ENCODE measurements at regions not wholly inside any gene's neighbourhood (a gene's known extent, or its start where the extent isn't known, plus 50 kb on each side); places are given as distances from the start of the nearest gene placed in this dataset.
"Not testable (repeated sequence)": the region's sequence is repeated elsewhere in the genome, so short reads cannot be mapped to it uniquely, and the experiment has no call there.

DNA sequence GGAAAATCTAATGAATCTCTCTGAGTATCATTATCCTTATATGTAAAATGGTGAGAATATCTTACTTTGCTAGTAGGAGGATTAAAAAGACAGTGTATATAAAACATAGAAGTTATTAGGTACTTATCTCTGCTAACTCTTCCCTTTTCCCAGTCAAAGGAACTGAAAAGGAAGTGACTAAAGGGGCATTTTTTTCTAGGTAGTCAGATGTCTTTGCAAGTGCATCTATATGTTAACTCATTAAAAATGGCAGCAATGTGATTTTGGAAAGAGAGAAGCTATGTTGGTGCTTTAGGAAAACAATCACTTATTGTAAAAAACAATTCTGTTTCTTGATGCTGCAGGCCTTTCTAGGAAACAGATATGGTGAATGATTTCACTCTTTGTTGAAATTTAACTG is 180.9 kb downstream of the SAMD5 start:
- Histone ChIP-seq H3K4me3 (ENCODE audit: insufficient read length, low read depth) (no peak overlapping the region), H3K4me1 (ENCODE audit: insufficient read depth, insufficient read length) (no peaks in the 10 kb centered on the region), H3K9ac (ENCODE audit: insufficient read length, low read depth) (no peak overlapping the region), H3K9me3 (ENCODE audit: insufficient read depth, low read length) (no peaks in the 10 kb centered on the region), H3K27me3 (ENCODE audit: insufficient read depth, insufficient read length) (no peaks in the 10 kb centered on the region), H3K36me3 (ENCODE audit: insufficient read depth, insufficient read length, low read length) (no peaks in the 10 kb centered on the region)
- TF ChIP-seq YY1 (IDR thresholded peaks at IDR 0.05; ENCODE audit: insufficient read depth, insufficient read length) (no peak), ZNF274 (IDR thresholded peaks at IDR 0.05; ENCODE audit: low read depth, low read length) (no peak), SUZ12 (IDR thresholded peaks at IDR 0.05; ENCODE audit: extremely low read depth, insufficient read depth, insufficient read length) (no peak)
- no peak for DNase-seq (ENCODE audit: low read depth, low spot score)

DNA sequence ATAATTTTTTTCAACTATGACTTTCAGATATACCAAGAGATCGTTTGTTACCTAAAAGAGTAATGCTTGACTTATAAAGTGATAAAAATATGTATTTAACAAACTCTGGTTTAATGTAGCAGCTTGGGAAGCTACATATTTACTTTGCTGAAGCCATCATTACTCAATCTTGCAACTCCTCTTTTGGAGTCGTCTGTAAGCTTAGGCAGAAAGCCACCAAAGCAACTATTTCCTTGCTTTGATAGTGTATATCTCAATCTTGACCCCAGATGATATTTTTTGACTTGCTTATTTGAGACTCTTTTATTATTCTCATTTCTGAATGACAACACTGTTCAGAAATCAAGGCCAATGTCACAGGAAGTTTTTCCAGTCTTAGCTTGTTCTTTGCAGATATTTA is 183.0 kb downstream of the SAMD5 start:
- no peak for DNase-seq (ENCODE audit: low read depth, low spot score)
- no peak for TF ChIP-seq ZNF274 (IDR thresholded peaks at IDR 0.05; ENCODE audit: low read depth, low read length)
- no peak for TF ChIP-seq SUZ12 (IDR thresholded peaks at IDR 0.05; ENCODE audit: extremely low read depth, insufficient read depth, insufficient read length)
- no peak for TF ChIP-seq YY1 (IDR thresholded peaks at IDR 0.05; ENCODE audit: insufficient read depth, insufficient read length)
- Histone ChIP-seq H3K27me3 (ENCODE audit: insufficient read depth, insufficient read length) (no peaks in the 10 kb centered on the region), H3K36me3 (ENCODE audit: insufficient read depth, insufficient read length, low read length) (no peaks in the 10 kb centered on the region), H3K9me3 (ENCODE audit: insufficient read depth, low read length) (no peaks in the 10 kb centered on the region), H3K4me3 (ENCODE audit: insufficient read length, low read depth) (no peak overlapping the region), H3K4me1 (ENCODE audit: insufficient read depth, insufficient read length) (no peaks in the 10 kb centered on the region), H3K9ac (ENCODE audit: insufficient read length, low read depth) (no peak overlapping the region)

- Histone ChIP-seq H3K9ac (ENCODE audit: insufficient read length, low read depth) (no peak overlapping the region), H3K9me3 (ENCODE audit: insufficient read depth, low read length) (no peaks in the 10 kb centered on the region)
- no peak for DNase-seq (ENCODE audit: low read depth, low spot score)
Measured at GRCh38 chr6:147693181-147693580, 184.7 kb downstream of the SAMD5 start.

GRCh38 chr6:147694556-147694955 is 186.1 kb downstream of the SAMD5 start:
- H3K36me3 ChIP-seq (ENCODE audit: insufficient read depth, insufficient read length, low read length); H3K27me3 ChIP-seq (ENCODE audit: insufficient read depth, insufficient read length); DNase-seq (ENCODE audit: low read depth, low spot score); H3K4me1 ChIP-seq (ENCODE audit: insufficient read depth, insufficient read length); H3K9ac ChIP-seq (ENCODE audit: insufficient read length, low read depth); H3K9me3 ChIP-seq (ENCODE audit: insufficient read depth, low read length); H3K4me3 ChIP-seq (ENCODE audit: insufficient read length, low read depth): not testable (repeated sequence)

More at GRCh38 chr6:147693181-147693580, 184.7 kb downstream of the SAMD5 start:
- TF ChIP-seq ZNF274 (IDR thresholded peaks at IDR 0.05; ENCODE audit: low read depth, low read length), result no peak
- no peak for TF ChIP-seq YY1 (IDR thresholded peaks at IDR 0.05; ENCODE audit: insufficient read depth, insufficient read length)
- no peak for TF ChIP-seq SUZ12 (IDR thresholded peaks at IDR 0.05; ENCODE audit: extremely low read depth, insufficient read depth, insufficient read length)
- Histone ChIP-seq H3K4me1 (ENCODE audit: insufficient read depth, insufficient read length) (no peaks in the 10 kb centered on the region), H3K36me3 (ENCODE audit: insufficient read depth, insufficient read length, low read length) (no peaks in the 10 kb centered on the region), H3K27me3 (ENCODE audit: insufficient read depth, insufficient read length) (no peaks in the 10 kb centered on the region), H3K4me3 (ENCODE audit: insufficient read length, low read depth) (no peak overlapping the region)

DNA sequence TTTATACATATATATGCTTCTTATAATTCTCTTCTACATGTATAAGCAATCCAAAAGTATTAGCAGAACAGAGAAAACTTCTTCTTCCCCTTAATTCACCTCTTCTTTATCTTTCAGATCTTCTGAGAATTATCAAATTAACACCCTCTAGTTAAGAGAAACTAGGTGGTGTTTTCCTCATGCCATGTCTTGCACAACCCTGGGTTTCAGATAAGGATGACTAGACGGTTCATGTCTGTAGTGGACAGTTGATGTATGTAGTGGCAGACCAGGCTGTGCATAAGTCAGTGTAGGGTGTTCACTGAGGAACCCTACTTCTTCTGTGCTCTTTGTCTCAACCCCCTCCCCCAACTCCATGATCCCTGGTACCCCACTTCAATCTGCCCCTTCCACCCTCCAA is 187.3 kb downstream of the SAMD5 start:
- H3K4me1 ChIP-seq (ENCODE audit: insufficient read depth, insufficient read length), result no peaks in the 10 kb centered on the region
- H3K36me3 ChIP-seq (ENCODE audit: insufficient read depth, insufficient read length, low read length), result no peaks in the 10 kb centered on the region
- H3K27me3 ChIP-seq (ENCODE audit: insufficient read depth, insufficient read length), result no peaks in the 10 kb centered on the region
- no peaks in the 10 kb centered on the region for H3K9me3 ChIP-seq (ENCODE audit: insufficient read depth, low read length)
- no peak for DNase-seq (ENCODE audit: low read depth, low spot score)
- no peak overlapping the region for H3K9ac ChIP-seq (ENCODE audit: insufficient read length, low read depth)
- no peak overlapping the region for H3K4me3 ChIP-seq (ENCODE audit: insufficient read length, low read depth)
- TF ChIP-seq YY1 (IDR thresholded peaks at IDR 0.05; ENCODE audit: insufficient read depth, insufficient read length) (no peak), SUZ12 (IDR thresholded peaks at IDR 0.05; ENCODE audit: extremely low read depth, insufficient read depth, insufficient read length) (no peak), ZNF274 (IDR thresholded peaks at IDR 0.05; ENCODE audit: low read depth, low read length) (no peak)

DNA sequence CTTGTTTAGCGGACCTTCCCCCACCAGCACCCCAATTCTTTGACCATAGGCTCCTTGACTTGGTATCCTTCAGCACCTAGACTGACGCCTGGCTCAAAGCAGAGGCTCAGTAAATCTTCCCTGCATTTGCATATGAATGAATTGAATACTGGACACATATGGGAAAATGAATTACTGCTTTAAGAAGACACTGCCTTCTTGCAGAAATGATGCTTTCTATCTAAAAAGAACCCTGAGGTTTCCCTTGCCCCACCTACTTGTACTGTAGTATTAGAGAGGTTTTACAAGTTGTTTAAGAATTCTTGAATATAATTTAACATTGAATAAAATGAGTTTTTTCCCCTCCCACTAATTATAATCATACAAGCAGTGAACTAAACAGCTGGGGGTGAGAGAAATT is 190.7 kb downstream of the SAMD5 start:
- Histone ChIP-seq H3K36me3 (ENCODE audit: insufficient read depth, insufficient read length, low read length) (no peaks in the 10 kb centered on the region), H3K9ac (ENCODE audit: insufficient read length, low read depth) (no peak overlapping the region), H3K4me1 (ENCODE audit: insufficient read depth, insufficient read length) (no peaks in the 10 kb centered on the region), H3K9me3 (ENCODE audit: insufficient read depth, low read length) (no peaks in the 10 kb centered on the region), H3K27me3 (ENCODE audit: insufficient read depth, insufficient read length) (no peaks in the 10 kb centered on the region), H3K4me3 (ENCODE audit: insufficient read length, low read depth) (no peak overlapping the region)
- no peak for TF ChIP-seq ZNF274 (IDR thresholded peaks at IDR 0.05; ENCODE audit: low read depth, low read length)
- no peak for TF ChIP-seq YY1 (IDR thresholded peaks at IDR 0.05; ENCODE audit: insufficient read depth, insufficient read length)
- TF ChIP-seq SUZ12 (IDR thresholded peaks at IDR 0.05; ENCODE audit: extremely low read depth, insufficient read depth, insufficient read length), result no peak
- no peak for DNase-seq (ENCODE audit: low read depth, low spot score)

GRCh38 chr6:147699637-147700036 is 191.1 kb downstream of the SAMD5 start:
- no peaks in the 10 kb centered on the region for H3K9me3 ChIP-seq (ENCODE audit: insufficient read depth, low read length)
- TF ChIP-seq YY1 (IDR thresholded peaks at IDR 0.05; ENCODE audit: insufficient read depth, insufficient read length) (no peak), SUZ12 (IDR thresholded peaks at IDR 0.05; ENCODE audit: extremely low read depth, insufficient read depth, insufficient read length) (no peak), ZNF274 (IDR thresholded peaks at IDR 0.05; ENCODE audit: low read depth, low read length) (no peak)
- no peaks in the 10 kb centered on the region for H3K36me3 ChIP-seq (ENCODE audit: insufficient read depth, insufficient read length, low read length)
- no peaks in the 10 kb centered on the region for H3K4me1 ChIP-seq (ENCODE audit: insufficient read depth, insufficient read length)
- H3K9ac ChIP-seq (ENCODE audit: insufficient read length, low read depth), result no peak overlapping the region
- H3K27me3 ChIP-seq (ENCODE audit: insufficient read depth, insufficient read length), result no peaks in the 10 kb centered on the region
- no peak for DNase-seq (ENCODE audit: low read depth, low spot score)
- no peak overlapping the region for H3K4me3 ChIP-seq (ENCODE audit: insufficient read length, low read depth)

Measured in NT2/D1 (cell line).